Liver (tissue), 8 donors: ENCODE measurements at regions not wholly inside any gene's neighbourhood (a gene's known extent, or its start where the extent isn't known, plus 50 kb on each side); places are given as distances from the start of the nearest gene placed in this dataset.

Experiments used
- DNase-seq: peaks from one replicate; pipeline ENCODE4 v3.0.0-alpha.2; 2017; ENCODE audit warnings: low spot score
- H3K27ac ChIP-seq, 2 donors: one replicate each; pipeline ENCODE4 v1.7.0; 2013; ENCODE audit warnings: inconsistent platforms in 2 of 2, low read length in 2 of 2, control low read depth in 1 of 2, low read depth in 1 of 2, mild to moderate bottlenecking in 1 of 2
- H3K27me3 ChIP-seq, 4 donors: one replicate each; pipeline versions ENCODE4 v1.6.1 to v1.7.0; 2013; ENCODE audit warnings: low read length in 3 of 4, inconsistent platforms in 1 of 4, mild to moderate bottlenecking in 1 of 4, moderate library complexity in 1 of 4; ENCODE audit not compliant: control insufficient read depth in 4 of 4, insufficient read depth in 4 of 4
- H3K36me3 ChIP-seq, 4 donors: one replicate each; pipeline versions ENCODE4 v1.6.1 to v1.7.0; 2013; ENCODE audit warnings: low read length in 3 of 4, mild to moderate bottlenecking in 3 of 4, low read depth in 1 of 4, moderate library complexity in 1 of 4; ENCODE audit not compliant: control insufficient read depth in 4 of 4, insufficient read depth in 3 of 4
- H3K4me1 ChIP-seq, 4 donors: one replicate each; pipeline versions ENCODE4 v1.6.1 to v1.7.0; 2013; ENCODE audit warnings: low read length in 3 of 4, mild to moderate bottlenecking in 3 of 4, moderate library complexity in 1 of 4; ENCODE audit not compliant: control insufficient read depth in 4 of 4, insufficient read depth in 4 of 4
- H3K4me3 ChIP-seq, 3 donors: one replicate each; pipeline versions ENCODE4 v1.6.1 to v1.7.0; 2013; ENCODE audit warnings: low read length in 3 of 3, control low read depth in 1 of 3, low read depth in 1 of 3, mild to moderate bottlenecking in 1 of 3
- H3K9ac ChIP-seq, 2 donors: one replicate each; pipeline ENCODE4 v1.7.0; 2013; ENCODE audit warnings: low read length in 2 of 2, mild to moderate bottlenecking in 2 of 2, moderate library complexity in 2 of 2, control low read depth in 1 of 2, low read depth in 1 of 2
- H3K9me3 ChIP-seq, 4 donors: one replicate each; pipeline versions ENCODE4 v1.6.1 to v1.7.0; 2013; ENCODE audit warnings: low read length in 3 of 4; ENCODE audit not compliant: control insufficient read depth in 4 of 4
- ATF3 ChIP-seq: IDR thresholded peaks from 2 replicates; pipeline ENCODE4 v1.6.1; 2016; ENCODE audit warnings: antibody characterized with exemption
- EGR1 ChIP-seq, 2 donors: IDR thresholded peaks; 2 replicates each; pipeline ENCODE4 v1.6.1; 2016 to 2018; ENCODE audit warnings: antibody characterized with exemption in 2 of 2, low read depth in 2 of 2
- FOXA1 ChIP-seq: IDR thresholded peaks from 2 replicates; pipeline ENCODE4 v1.6.1; 2016; ENCODE audit warnings: antibody characterized with exemption
- FOXA2 ChIP-seq: IDR thresholded peaks from 2 replicates; pipeline ENCODE4 v1.6.1; 2016; ENCODE audit warnings: antibody characterized with exemption
- GABPA ChIP-seq, 2 donors: IDR thresholded peaks in 1 of 2; conservative IDR thresholded peaks in 1 of 2; 2 replicates each; pipeline ENCODE4 v1.6.1; 2016; ENCODE audit warnings: antibody characterized with exemption in 2 of 2, mild to moderate bottlenecking in 1 of 2, moderate library complexity in 1 of 2
- HNF4A ChIP-seq, 2 donors: conservative IDR thresholded peaks; 2 replicates each; pipeline ENCODE4 v1.6.1; 2016; ENCODE audit warnings: antibody characterized with exemption in 2 of 2, mild to moderate bottlenecking in 2 of 2
- HNF4G ChIP-seq: IDR thresholded peaks from 2 replicates; pipeline ENCODE4 v1.6.1; 2016; ENCODE audit warnings: antibody characterized with exemption
- JUND ChIP-seq, 2 donors: IDR thresholded peaks; 2 replicates each; pipeline ENCODE4 v1.6.1; 2016; ENCODE audit warnings: antibody characterized with exemption in 2 of 2
- MAX ChIP-seq: IDR thresholded peaks from 2 replicates; pipeline ENCODE4 v1.6.1; 2016; ENCODE audit warnings: antibody characterized with exemption
- NR2F2 ChIP-seq: IDR thresholded peaks from 2 replicates; pipeline ENCODE4 v1.6.1; 2016; ENCODE audit warnings: antibody characterized with exemption
- RAD21 ChIP-seq, 2 donors: IDR thresholded peaks; 2 replicates each; pipeline ENCODE4 v1.6.1; 2016; ENCODE audit warnings: antibody characterized with exemption in 2 of 2, mild to moderate bottlenecking in 2 of 2
- RXRA ChIP-seq, 2 donors: IDR thresholded peaks; 2 replicates each; pipeline ENCODE4 v1.6.1; 2017 to 2018; ENCODE audit warnings: antibody characterized with exemption in 2 of 2, mild to moderate bottlenecking in 1 of 2
- TAF1 ChIP-seq: conservative IDR thresholded peaks from 2 replicates; pipeline ENCODE4 v1.6.1; 2016; ENCODE audit warnings: antibody characterized with exemption, mild to moderate bottlenecking
- YY1 ChIP-seq: IDR thresholded peaks from 2 replicates; pipeline ENCODE4 v1.6.1; 2016; ENCODE audit warnings: antibody characterized with exemption, mild to moderate bottlenecking
- ZBTB33 ChIP-seq: IDR thresholded peaks from 2 replicates; pipeline ENCODE4 v1.6.1; 2016; ENCODE audit warnings: antibody characterized with exemption
- WGBS: extraction: QIAGEN DNeasy Blood & Tissue Kit; methylation state at CpG from one replicate; pipeline ENCODE4 v1.1.7; 2013; 5-methylcytosine and 5-hydroxymethylcytosine counted together
- TF ChIP-seq, protein P1 (sequence below): IDR thresholded peaks from 2 replicates; pipeline ENCODE4 v1.6.1; 2016; ENCODE audit warnings: antibody characterized with exemption, mild to moderate bottlenecking
- TF ChIP-seq, protein P2 (sequence below): fragments of 150-350 bp; IDR thresholded peaks from 2 replicates; pipeline ENCODE4 v1.5.1; 2017; ENCODE audit warnings: improper control_type of control experiment, low read depth, low read length; ENCODE audit not compliant: missing input control
- donor health status: healthy.
- donor health status: healthy.
- donor health status: healthy.
- donor health status: healthy.
- donor health status: healthy.

DNA sequence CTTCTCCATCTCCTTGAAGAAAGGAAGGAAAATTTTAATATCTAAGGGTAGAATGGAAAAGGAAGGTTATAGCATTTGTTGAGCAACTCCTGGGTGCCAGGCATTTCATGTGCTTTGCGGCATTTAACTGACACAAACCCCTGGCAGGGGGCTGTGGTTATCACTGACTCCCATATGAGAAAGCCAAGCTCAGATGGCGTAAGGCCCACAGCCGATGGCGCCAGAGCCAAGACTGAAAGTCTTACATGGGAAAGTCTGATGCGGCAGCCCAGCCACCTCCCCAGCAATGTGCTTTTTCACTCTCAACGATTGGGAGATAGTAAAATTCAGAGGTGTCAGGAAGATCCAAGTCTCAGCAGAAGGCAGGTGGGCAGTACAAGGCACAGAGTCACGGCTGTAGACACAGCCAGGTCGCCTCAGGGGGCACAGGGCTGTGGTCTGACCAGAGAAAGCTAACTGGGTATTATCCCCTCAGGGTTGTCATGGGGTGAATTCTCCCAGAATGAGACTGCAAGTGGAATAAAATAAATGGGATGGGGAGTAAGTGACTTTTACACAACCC, 324.2 kb upstream of the NCKAP5 start:
- H3K9ac ChIP-seq = no peak overlapping the region
- no peak for TF ChIP-seq NR2F2
- no peak for TF ChIP-seq EGR1 (IDR thresholded peaks at IDR 0.05; ENCODE audit: low read depth in 2 of 2)
- TF ChIP-seq, protein P1, sequence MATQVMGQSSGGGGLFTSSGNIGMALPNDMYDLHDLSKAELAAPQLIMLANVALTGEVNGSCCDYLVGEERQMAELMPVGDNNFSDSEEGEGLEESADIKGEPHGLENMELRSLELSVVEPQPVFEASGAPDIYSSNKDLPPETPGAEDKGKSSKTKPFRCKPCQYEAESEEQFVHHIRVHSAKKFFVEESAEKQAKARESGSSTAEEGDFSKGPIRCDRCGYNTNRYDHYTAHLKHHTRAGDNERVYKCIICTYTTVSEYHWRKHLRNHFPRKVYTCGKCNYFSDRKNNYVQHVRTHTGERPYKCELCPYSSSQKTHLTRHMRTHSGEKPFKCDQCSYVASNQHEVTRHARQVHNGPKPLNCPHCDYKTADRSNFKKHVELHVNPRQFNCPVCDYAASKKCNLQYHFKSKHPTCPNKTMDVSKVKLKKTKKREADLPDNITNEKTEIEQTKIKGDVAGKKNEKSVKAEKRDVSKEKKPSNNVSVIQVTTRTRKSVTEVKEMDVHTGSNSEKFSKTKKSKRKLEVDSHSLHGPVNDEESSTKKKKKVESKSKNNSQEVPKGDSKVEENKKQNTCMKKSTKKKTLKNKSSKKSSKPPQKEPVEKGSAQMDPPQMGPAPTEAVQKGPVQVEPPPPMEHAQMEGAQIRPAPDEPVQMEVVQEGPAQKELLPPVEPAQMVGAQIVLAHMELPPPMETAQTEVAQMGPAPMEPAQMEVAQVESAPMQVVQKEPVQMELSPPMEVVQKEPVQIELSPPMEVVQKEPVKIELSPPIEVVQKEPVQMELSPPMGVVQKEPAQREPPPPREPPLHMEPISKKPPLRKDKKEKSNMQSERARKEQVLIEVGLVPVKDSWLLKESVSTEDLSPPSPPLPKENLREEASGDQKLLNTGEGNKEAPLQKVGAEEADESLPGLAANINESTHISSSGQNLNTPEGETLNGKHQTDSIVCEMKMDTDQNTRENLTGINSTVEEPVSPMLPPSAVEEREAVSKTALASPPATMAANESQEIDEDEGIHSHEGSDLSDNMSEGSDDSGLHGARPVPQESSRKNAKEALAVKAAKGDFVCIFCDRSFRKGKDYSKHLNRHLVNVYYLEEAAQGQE = no peak
- no peak for TF ChIP-seq RAD21 (IDR thresholded peaks at IDR 0.05)
- TF ChIP-seq RXRA (IDR thresholded peaks at IDR 0.05) = no peak
- TF ChIP-seq, protein P2, sequence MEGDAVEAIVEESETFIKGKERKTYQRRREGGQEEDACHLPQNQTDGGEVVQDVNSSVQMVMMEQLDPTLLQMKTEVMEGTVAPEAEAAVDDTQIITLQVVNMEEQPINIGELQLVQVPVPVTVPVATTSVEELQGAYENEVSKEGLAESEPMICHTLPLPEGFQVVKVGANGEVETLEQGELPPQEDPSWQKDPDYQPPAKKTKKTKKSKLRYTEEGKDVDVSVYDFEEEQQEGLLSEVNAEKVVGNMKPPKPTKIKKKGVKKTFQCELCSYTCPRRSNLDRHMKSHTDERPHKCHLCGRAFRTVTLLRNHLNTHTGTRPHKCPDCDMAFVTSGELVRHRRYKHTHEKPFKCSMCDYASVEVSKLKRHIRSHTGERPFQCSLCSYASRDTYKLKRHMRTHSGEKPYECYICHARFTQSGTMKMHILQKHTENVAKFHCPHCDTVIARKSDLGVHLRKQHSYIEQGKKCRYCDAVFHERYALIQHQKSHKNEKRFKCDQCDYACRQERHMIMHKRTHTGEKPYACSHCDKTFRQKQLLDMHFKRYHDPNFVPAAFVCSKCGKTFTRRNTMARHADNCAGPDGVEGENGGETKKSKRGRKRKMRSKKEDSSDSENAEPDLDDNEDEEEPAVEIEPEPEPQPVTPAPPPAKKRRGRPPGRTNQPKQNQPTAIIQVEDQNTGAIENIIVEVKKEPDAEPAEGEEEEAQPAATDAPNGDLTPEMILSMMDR = no peak
- TF ChIP-seq HNF4G = no peak
- TF ChIP-seq YY1 = no peak
- TF ChIP-seq MAX = no peak
- TF ChIP-seq FOXA1 = no peak
- TF ChIP-seq ATF3 = no peak
- no peak for TF ChIP-seq JUND (IDR thresholded peaks at IDR 0.05)
- no peak for TF ChIP-seq ZBTB33
- TF ChIP-seq GABPA (IDR thresholded peaks at IDR 0.05 in 1 of 2, conservative IDR thresholded peaks at IDR 0.05 in 1 of 2) = no peak
- no peak for TF ChIP-seq FOXA2
- no peak for TF ChIP-seq HNF4A (conservative IDR thresholded peaks at IDR 0.05)
- TF ChIP-seq TAF1 = no peak
- H3K36me3 ChIP-seq = no peaks in the 10 kb centered on the region
- H3K4me1 ChIP-seq = peaks cover 0 to 6% (median 0%) of the 10 kb centered on the region in 4 donors
- H3K9me3 ChIP-seq = no peaks in the 10 kb centered on the region
- WGBS = 81% methylated on average over 8 of the region's 8 CpGs
- no peaks in the 10 kb centered on the region for H3K27me3 ChIP-seq
- no peak overlapping the region for H3K27ac ChIP-seq
- DNase-seq = no peak
- H3K4me3 ChIP-seq = no peak overlapping the region
